Esophagus muscularis mucosa (tissue), 4 donors: ENCODE measurements at regions not wholly inside any gene's neighbourhood (a gene's known extent, or its start where the extent isn't known, plus 50 kb on each side); places are given as distances from the start of the nearest gene placed in this dataset.

Source experiments
- CTCF ChIP-seq, 3 experiments: fragments of 200-600 bp in 2 of 3; fragments of 450-650 bp in 1 of 3; sonication (generic) in 2 of 3; IDR thresholded peaks; one replicate each; pipeline ENCODE4 v1.5.1; 2017 to 2019; ENCODE audit warnings: antibody characterized with exemption in 3 of 3, mild to moderate bottlenecking in 2 of 3, moderate library complexity in 1 of 3
- EP300 ChIP-seq: sonication (generic); formaldehyde crosslinking; IDR thresholded peaks from one replicate; pipeline ENCODE4 v1.6.1; 2017; ENCODE audit warnings: antibody characterized with exemption
- POLR2A ChIP-seq: fragments of 450-650 bp; IDR thresholded peaks from one replicate; pipeline ENCODE4 v1.6.1; 2017; ENCODE audit warnings: antibody characterized with exemption, moderate library complexity, mild to moderate bottlenecking, low read depth
- POLR2AphosphoS5 ChIP-seq, 2 donors: sonication (generic); formaldehyde crosslinking; IDR thresholded peaks; one replicate each; pipeline ENCODE4 v1.6.1; 2017; ENCODE audit warnings: antibody characterized with exemption in 2 of 2

GRCh38 chr13:78317030-78317429 is 286.3 kb downstream of the POU4F1 start:
- TF ChIP-seq CTCF (IDR thresholded peaks at IDR 0.05) (peak in 1 of 3 experiments; percentile 34), POLR2A (no peak), EP300 (no peak), POLR2AphosphoS5 (IDR thresholded peaks at IDR 0.05) (no peak)
